Endodermal cell (in vitro differentiated cells): ENCODE measurements at regions not wholly inside any gene's neighbourhood (a gene's known extent, or its start where the extent isn't known, plus 50 kb on each side); places are given as distances from the start of the nearest gene placed in this dataset.

Experiments used
- DNase-seq: peaks from one replicate; pipeline ENCODE4 v3.0.0-alpha.2; 2017
- H3K27ac ChIP-seq: 2 replicates; pipeline ENCODE4 v1.5.1; 2013; ENCODE audit warnings: mild to moderate bottlenecking, low read depth, low read length, moderate library complexity
- H3K27me3 ChIP-seq: 2 replicates; pipeline ENCODE4 v1.6.1; 2013; ENCODE audit warnings: mild to moderate bottlenecking, low read length, moderate library complexity; ENCODE audit not compliant: insufficient read depth, control insufficient read depth, poor library complexity, severe bottlenecking
- H3K36me3 ChIP-seq: 2 replicates; pipeline ENCODE4 v1.7.0; 2013; ENCODE audit warnings: mild to moderate bottlenecking, low read length, moderate library complexity; ENCODE audit not compliant: control insufficient read depth, insufficient read depth
- H3K4me1 ChIP-seq: one replicate; pipeline ENCODE4 v1.7.0; 2013; ENCODE audit warnings: low read length; ENCODE audit not compliant: control insufficient read depth, insufficient read depth
- H3K4me3 ChIP-seq: 2 replicates; pipeline ENCODE4 v1.5.1; 2013; ENCODE audit warnings: mild to moderate bottlenecking, low read length, moderate library complexity
- H3K9ac ChIP-seq: 2 replicates; pipeline ENCODE4 v1.6.1; 2013; ENCODE audit warnings: mild to moderate bottlenecking, low read length, moderate library complexity; ENCODE audit not compliant: poor library complexity, severe bottlenecking; ENCODE audit errors: extremely low read depth
- H3K9me3 ChIP-seq: 2 replicates; pipeline ENCODE4 v1.6.1; 2013; ENCODE audit warnings: mild to moderate bottlenecking, low read length, moderate library complexity; ENCODE audit not compliant: control insufficient read depth
- H3K27ac Mint-ChIP-seq: 2 replicates; pipeline ENCODE4 v1.8.0; 2020; ENCODE audit warnings: mixed read lengths
- H3K27me3 Mint-ChIP-seq: 2 replicates; pipeline ENCODE4 v1.8.0; 2021; ENCODE audit warnings: mild to moderate bottlenecking, mixed read lengths; ENCODE audit not compliant: insufficient read depth
- H3K36me3 Mint-ChIP-seq: 2 replicates; pipeline ENCODE4 v1.8.0; 2020; ENCODE audit warnings: low read depth, mixed read lengths
- H3K4me1 Mint-ChIP-seq: 2 replicates; pipeline ENCODE4 v1.8.0; 2020; ENCODE audit warnings: mixed read lengths
- H3K4me3 Mint-ChIP-seq: 2 replicates; pipeline ENCODE4 v1.8.0; 2020; ENCODE audit warnings: mild to moderate bottlenecking, moderate library complexity, mixed read lengths
- H3K9me3 Mint-ChIP-seq: 2 replicates; pipeline ENCODE4 v1.8.0; 2020; ENCODE audit warnings: mild to moderate bottlenecking, mixed read lengths
- CTCF ChIP-seq: fragments of 200-600 bp; sonication (generic); conservative IDR thresholded peaks from 2 replicates; pipeline ENCODE4 v1.5.0; 2021; ENCODE audit warnings: antibody characterized with exemption, mild to moderate bottlenecking
- WGBS, 2 experiments: methylation state at CpG; one replicate each; pipeline versions ENCODE4 v1.1.5 to v1.1.7; 2013; ENCODE audit warnings: missing lambda C conversion rate in 2 of 2, mixed read lengths in 1 of 2; ENCODE audit not compliant: insufficient coverage in 1 of 2, insufficient read length in 1 of 2; 5-methylcytosine and 5-hydroxymethylcytosine counted together

- H3K9me3 ChIP-seq: no peaks in the 10 kb centered on the region
- Mint-ChIP-seq H3K4me1 (no peaks in the 10 kb centered on the region), H3K36me3 (no peaks in the 10 kb centered on the region), H3K4me3 (no peak overlapping the region), H3K27me3 (peaks cover 2% of the 10 kb centered on the region), H3K27ac (no peak overlapping the region), H3K9me3 (no peaks in the 10 kb centered on the region)
- no peaks in the 10 kb centered on the region for H3K4me1 ChIP-seq
- no peak for DNase-seq
- no peak overlapping the region for H3K27ac ChIP-seq
- no peaks in the 10 kb centered on the region for H3K27me3 ChIP-seq
- no peak for TF ChIP-seq CTCF
- no peaks in the 10 kb centered on the region for H3K36me3 ChIP-seq
- H3K4me3 ChIP-seq: no peak overlapping the region
- WGBS, 2 experiments: 91 to 96% methylated on average over 8 of the region's 8 CpGs
- H3K9ac ChIP-seq: no peak overlapping the region
These were observed 112.7 kb upstream of the BACE2 start for GRCh38 chr21:41055266-41055665.

GRCh38 chr21:41059871-41060270, 108.1 kb upstream of the BACE2 start:
- Histone ChIP-seq H3K27me3 (no peaks in the 10 kb centered on the region), H3K36me3 (no peaks in the 10 kb centered on the region), H3K9ac (no peak overlapping the region), H3K27ac (no peak overlapping the region), H3K4me3 (no peak overlapping the region), H3K9me3 (no peaks in the 10 kb centered on the region), H3K4me1 (no peaks in the 10 kb centered on the region)
- Mint-ChIP-seq H3K27ac (no peak overlapping the region), H3K36me3 (no peaks in the 10 kb centered on the region), H3K27me3 (peaks cover 4% of the 10 kb centered on the region), H3K9me3 (peaks cover 6% of the 10 kb centered on the region), H3K4me1 (peaks cover 4% of the 10 kb centered on the region), H3K4me3 (no peak overlapping the region)
- no peak for TF ChIP-seq CTCF
- no peak for DNase-seq
- 68 to 80% methylated on average over 6 of the region's 6 CpGs for WGBS, 2 experiments

DNA sequence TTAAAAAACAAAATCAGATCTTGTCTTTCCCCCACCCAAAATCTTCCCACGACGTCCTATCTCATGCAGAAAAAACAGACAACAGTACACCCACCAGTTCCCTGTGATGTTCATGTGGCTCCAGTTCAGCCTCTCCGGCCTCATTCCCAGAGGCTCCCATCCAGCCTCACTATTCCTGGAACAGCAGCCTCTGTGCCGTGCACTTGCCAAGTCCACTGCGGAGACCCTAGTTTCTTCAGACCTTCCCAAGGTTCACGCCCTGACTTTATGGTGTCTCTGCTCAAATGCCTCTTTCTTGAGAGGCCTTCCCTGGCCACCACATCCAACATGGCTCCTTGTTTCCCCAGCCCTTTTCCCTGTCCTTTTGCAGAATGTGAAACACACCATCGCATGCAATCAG, 106.3 kb upstream of the BACE2 start:
- Mint-ChIP-seq H3K4me3 (no peak overlapping the region), H3K36me3 (no peaks in the 10 kb centered on the region), H3K9me3 (peaks cover 6% of the 10 kb centered on the region), H3K27me3 (peaks cover 4% of the 10 kb centered on the region), H3K4me1 (peaks cover 4% of the 10 kb centered on the region), H3K27ac (no peak overlapping the region)
- Histone ChIP-seq H3K9me3 (no peaks in the 10 kb centered on the region), H3K9ac (no peak overlapping the region), H3K27me3 (no peaks in the 10 kb centered on the region), H3K36me3 (no peaks in the 10 kb centered on the region), H3K4me1 (no peaks in the 10 kb centered on the region), H3K4me3 (no peak overlapping the region), H3K27ac (no peak overlapping the region)
- DNase-seq: no peak
- no peak for TF ChIP-seq CTCF
- WGBS, 2 experiments: 93 to 100% methylated on average over 7 of the region's 7 CpGs
